HG02798 (cell line): ENCODE measurements at regions not wholly inside any gene's neighbourhood (a gene's known extent, or its start where the extent isn't known, plus 50 kb on each side); places are given as distances from the start of the nearest gene placed in this dataset.
"Not testable (repeated sequence)": the region's sequence is repeated elsewhere in the genome, so short reads cannot be mapped to it uniquely, and the experiment has no call there.

Source experiments
- ATAC-seq: cut with Tn5 transposase; IDR thresholded peaks from one replicate; pipeline ENCODE4 v1.9.1; 2021; ENCODE audit warnings: mild to moderate bottlenecking; ENCODE audit not compliant: unreplicated experiment, poor library complexity

GRCh38 chr4:23979534-23979933 is 89.7 kb upstream of the PPARGC1A start:
- no peak for ATAC-seq

DNA sequence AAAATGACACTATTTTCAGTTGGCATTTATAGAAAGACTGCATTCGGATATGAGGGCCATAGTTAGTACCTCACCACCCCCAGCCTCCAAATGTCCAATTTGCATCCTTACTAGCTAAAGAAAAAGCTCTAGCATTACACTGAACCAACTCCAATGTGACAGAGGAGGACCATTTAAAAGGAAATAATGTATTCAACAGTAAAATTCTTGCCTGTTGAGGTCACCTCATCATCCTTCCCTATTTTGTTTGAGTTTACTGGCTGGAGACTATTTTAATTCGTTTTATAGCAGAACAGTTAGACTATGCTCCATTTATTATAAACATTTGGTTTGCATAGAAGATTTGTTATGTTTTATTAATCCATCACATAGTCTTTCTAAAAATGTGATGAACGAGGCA is 88.2 kb upstream of the PPARGC1A start:
- no peak for ATAC-seq

GRCh38 chr4:23976423-23976822 is 86.6 kb upstream of the PPARGC1A start:
- ATAC-seq = no peak

DNA sequence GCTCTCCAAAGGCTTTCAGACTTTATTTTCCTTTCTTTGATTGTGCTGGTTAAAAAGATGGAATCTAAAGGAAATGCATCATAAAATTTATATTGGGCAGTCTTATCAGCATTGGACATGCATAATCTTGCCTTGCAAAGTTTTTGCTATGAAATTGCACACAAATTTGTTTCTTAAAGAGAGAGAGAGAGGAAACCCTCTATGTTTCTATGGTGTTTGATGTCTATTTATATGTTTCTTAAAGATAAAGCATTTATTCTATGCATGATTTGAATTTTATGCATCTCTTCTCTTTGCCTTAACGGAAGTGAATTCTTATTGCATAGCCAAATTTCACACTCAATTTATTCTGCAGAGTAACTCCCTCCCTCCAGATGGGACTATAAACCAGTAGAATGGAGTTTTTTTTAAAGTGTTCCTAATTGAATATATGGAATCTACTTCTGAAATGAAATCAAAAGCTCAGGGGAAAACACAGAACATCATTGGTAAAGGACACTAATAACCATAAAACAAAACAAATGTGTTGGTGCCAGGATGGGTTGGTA is 83.5 kb upstream of the PPARGC1A start:
- no peak for ATAC-seq

DNA sequence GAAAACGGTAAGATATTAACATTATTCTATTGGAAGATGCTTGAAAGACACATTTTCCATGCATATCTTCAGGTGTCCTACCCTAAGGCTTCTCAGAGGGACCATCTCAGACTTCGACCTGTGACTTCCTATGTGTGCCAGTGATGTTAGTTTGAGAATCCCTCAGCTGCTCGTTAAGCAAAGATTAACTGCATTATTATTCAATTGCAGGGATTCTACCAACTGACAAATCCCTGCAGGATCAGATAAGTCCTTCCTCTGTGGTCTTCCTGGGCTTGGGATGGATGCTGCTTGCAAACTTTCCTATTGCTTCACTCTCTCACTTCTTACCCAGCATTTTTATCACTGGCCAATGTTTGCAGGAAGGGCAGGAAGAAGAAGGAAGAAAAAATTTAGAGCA is 83.0 kb upstream of the PPARGC1A start:
- no peak for ATAC-seq

DNA sequence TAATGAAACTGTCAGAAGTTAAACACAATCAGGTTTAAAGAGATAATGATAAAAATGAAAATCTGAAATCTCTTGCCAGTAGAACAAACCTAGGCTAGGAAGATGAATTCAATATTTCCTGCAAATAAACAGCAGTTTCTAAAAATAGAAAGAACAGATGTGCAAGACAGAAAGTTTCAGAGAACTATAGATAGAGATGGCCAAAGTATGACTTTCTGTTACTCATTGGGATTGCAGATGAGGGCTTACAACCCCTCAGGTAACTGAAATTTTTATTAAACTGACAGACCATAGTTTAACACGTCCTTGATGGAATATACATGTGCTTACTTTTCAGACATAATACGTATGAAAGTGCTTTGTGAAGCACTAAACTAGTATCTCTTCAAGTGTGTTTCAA is 82.3 kb upstream of the PPARGC1A start:
- ATAC-seq = no peak

DNA sequence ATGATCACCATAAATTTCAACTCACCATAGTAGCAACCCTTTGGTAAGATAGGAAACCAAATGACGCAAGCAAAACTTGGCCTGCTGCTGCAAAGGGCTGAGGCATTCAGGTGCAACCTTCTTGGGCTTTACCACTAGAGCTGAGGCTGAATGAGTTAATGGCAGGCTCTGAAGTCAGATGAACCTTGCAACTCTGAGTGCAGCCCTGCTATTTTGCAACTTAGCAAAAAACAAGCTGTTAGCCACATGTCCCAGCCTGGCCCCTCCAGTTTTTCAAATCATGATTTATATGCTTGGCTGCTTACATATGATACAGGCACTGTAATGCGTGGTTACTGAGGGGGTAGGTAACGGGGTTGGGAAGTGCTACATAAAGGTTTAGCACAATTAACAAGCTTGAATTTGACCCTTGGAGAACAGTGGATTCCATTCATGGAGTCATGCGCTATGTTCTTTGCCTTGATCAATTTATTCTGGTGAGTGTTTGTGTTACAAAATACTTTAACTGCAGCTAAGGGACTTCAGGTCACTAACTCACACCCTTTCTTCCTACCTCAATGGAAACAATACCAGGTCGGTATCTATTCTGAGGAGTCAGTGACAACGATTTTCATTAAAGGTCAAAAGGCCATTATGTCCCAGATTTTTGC is 80.5 kb upstream of the PPARGC1A start:
- peak; percentile 46 for ATAC-seq

- ATAC-seq = no peak
Measured at GRCh38 chr4:23969635-23970145, 79.8 kb upstream of the PPARGC1A start.

- ATAC-seq = no peak
Measured at GRCh38 chr4:23967281-23967680, 77.4 kb upstream of the PPARGC1A start.

- no peak for ATAC-seq
Measured at GRCh38 chr4:23966725-23967124, 76.9 kb upstream of the PPARGC1A start.

- no peak for ATAC-seq
Measured at GRCh38 chr4:23962462-23962861, 72.6 kb upstream of the PPARGC1A start.

DNA sequence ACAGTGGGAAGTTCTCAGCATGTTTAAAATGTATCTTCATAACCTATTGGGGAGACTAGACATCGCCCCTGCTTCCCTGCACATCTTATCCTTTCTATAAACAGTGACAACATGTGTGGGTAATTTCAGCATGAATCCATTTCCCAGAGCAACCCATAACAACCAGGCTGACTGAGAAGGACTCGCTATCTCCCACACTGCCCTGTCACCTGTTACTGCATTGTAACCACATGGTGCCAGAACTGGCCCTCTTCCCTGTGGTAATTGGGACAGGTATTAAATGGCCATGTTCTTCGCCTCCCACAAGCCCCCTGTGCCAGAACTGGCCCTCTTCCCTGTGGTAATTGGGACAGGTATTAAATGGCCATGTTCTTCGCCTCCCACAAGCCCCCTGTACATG is 71.5 kb upstream of the PPARGC1A start:
- ATAC-seq = not testable (repeated sequence)

DNA sequence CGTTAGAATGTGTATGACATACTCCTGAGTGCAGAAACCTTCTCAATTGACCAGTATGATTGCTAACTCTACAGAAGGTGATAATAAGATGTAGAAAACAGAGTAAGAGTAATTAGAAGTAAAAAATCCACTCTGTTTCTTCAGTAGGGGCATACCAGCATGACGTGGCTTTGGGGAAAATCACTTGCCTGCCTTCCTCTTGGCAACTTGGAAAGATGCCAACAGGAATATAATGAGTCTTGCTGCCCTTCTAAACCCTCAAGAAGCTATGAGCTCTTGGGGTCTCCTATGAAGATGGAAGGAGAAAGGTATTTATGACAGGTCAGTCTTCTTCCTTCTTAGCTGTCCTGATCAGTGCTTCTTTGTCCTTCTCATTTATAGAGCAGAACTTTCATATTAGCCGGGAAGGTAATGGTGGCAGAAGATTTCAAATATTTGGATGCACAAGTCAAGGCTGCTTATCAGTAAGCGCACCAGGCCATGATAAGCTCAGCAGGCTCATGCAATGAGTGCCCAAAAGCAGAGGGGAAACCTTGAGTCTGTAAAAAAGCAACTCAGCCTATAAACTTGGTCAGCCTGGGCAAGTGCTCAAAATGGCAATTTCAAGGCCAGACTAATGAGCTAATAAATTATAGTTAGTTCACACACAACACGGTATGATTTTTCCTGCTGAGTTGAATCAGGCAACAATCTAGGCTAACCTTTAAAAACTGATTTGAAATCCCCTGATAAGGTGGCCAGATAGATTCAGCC is 69.7 kb upstream of the PPARGC1A start:
- no peak for ATAC-seq

GRCh38 chr4:23958749-23959148 is 68.9 kb upstream of the PPARGC1A start:
- no peak for ATAC-seq

DNA sequence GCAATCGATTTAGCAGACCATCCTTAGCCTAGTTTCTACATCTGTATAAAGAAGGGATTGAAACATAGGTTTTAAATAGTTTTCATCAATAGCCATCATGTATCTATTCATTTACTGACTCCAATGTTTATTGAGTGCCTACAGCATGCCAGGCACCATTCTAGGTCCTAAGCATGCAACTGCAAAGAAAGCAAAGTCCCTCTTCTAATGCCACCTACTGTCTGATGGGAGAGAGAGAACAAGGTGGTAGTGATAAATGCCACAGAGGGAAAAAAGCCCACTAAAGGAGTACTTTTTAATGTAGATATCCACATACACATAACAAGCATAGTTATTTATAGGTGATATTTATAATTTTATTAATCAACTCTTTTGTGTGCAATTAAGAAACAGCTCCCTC is 67.6 kb upstream of the PPARGC1A start:
- ATAC-seq = no peak

DNA sequence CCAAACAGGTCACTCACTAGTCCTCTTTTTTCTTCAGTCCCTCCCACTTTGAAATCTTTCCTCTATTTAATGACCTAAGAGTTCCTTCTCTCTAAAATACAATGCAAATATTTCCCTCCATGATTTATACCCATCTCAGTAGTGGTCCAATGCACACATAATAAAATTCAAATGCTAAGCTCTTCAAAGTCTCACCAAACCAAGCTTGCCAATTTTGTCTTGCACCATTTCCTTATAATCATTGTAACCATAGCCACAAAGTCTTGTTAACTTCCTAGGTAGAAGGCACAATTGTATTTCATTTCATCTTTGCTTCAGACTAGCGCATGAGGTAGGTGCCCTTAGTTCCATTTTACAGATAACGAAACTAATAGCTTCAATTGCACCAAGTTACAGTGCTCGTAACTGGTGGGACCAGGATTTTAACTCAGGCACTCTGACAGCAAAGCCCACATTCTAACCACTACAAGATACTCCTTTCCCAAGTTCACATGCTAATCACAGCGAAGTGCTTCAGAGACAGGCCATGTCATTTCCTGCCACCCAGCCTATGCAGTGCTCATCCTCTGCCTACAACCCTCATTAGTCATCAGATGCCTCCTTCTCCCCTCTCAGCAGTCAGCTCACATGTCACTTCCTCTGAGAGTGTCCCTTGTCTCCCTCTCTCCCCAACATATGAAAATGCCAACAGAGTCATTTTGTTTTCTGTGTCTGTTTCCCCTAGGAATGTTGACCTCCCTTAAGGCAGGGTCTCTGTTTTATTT is 66.9 kb upstream of the PPARGC1A start:
- ATAC-seq = no peak

GRCh38 chr4:23952258-23952657 is 62.4 kb upstream of the PPARGC1A start:
- ATAC-seq = peak; percentile 66

GRCh38 chr4:23947826-23948225 is 58.0 kb upstream of the PPARGC1A start:
- no peak for ATAC-seq

DNA sequence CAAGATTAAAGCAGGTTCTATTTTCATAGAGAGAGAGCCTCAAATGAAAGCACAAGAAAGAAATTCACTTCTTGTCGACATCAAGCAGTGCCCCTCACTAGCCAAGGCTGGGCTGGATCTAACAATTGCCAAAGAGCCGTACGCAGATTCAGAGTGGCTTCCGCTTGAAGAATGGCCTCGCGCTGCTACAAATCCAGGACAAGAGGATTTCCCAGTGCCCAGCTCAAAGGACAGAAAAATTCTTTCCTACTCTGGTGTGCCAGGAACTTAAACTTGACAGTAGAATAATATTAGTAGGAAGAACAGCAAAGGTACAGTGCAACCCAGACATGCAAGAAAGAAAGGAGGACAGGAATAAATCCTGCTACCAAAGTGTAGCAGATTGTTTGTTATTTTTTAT is 56.5 kb upstream of the PPARGC1A start:
- no peak for ATAC-seq

DNA sequence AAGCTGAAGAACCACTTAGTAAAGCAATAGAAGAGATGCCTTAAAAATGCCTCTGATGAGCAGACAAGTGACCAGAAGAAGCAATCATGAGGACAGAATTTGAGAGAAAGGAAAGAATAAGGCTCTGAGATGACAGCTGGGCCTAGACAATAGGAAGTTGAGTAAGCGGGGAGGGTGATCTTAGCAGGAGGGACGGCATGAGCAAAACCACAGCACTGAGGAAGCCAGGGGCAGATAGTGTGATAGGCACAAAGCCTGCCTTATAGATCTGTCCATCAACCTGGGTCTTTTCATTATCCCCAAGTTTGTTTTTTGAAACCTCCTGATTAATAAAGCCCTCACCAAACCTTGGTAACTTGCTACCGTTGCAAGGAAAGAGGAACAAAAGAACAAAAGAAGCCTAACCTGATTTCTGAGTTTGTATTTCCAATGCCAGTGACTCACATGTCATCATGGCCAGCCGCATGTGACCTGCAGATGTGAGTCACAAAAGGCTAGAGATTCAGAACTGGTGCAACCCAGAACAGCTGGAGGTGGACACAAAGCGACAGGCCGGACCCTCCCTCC is 55.7 kb upstream of the PPARGC1A start:
- peak; percentile 54 for ATAC-seq

GRCh38 chr4:23944556-23944955 is 54.7 kb upstream of the PPARGC1A start:
- not testable (repeated sequence) for ATAC-seq
